ENCODE measurements at regions not wholly inside any gene's neighbourhood (a gene's known extent, or its start where the extent isn't known, plus 50 kb on each side); places are given as distances from the start of the nearest gene placed in this dataset.

GRCh38 chr3:182484682-182485081 is 308.6 kb upstream of the ATP11B start:
- peaks cover 0 to 4% (median under 1%) of the 10 kb centered on the region in 4 donors for H3K27me3 ChIP-seq (ENCODE audit: control insufficient read depth in 4 of 4, insufficient read depth in 4 of 4, low read length in 3 of 4)
- no peak for DNase-seq (ENCODE audit: low spot score)
- H3K4me1 ChIP-seq (ENCODE audit: control insufficient read depth in 4 of 4, insufficient read depth in 4 of 4, low read length in 3 of 4): no peaks in the 10 kb centered on the region
- no peak overlapping the region for H3K9ac ChIP-seq (ENCODE audit: low read depth in 1 of 2, low read length in 2 of 2)
- 76% methylated on average over 4 of the region's 4 CpGs for WGBS
- TF ChIP-seq YY1 (IDR thresholded peaks at IDR 0.05) (no peak), JUND (IDR thresholded peaks at IDR 0.05) (no peak), FOXA1 (IDR thresholded peaks at IDR 0.05) (no peak), MAX (IDR thresholded peaks at IDR 0.05) (no peak), CTCF (IDR thresholded peaks at IDR 0.05; ENCODE audit: low read depth, low read length, missing input control) (no peak), GABPA (IDR thresholded peaks at IDR 0.05 in 1 of 2, conservative IDR thresholded peaks at IDR 0.05 in 1 of 2) (no peak), TAF1 (conservative IDR thresholded peaks at IDR 0.05) (no peak), RAD21 (IDR thresholded peaks at IDR 0.05) (no peak), HNF4G (IDR thresholded peaks at IDR 0.05) (no peak), RXRA (IDR thresholded peaks at IDR 0.05) (no peak)
- TF ChIP-seq, protein P1, sequence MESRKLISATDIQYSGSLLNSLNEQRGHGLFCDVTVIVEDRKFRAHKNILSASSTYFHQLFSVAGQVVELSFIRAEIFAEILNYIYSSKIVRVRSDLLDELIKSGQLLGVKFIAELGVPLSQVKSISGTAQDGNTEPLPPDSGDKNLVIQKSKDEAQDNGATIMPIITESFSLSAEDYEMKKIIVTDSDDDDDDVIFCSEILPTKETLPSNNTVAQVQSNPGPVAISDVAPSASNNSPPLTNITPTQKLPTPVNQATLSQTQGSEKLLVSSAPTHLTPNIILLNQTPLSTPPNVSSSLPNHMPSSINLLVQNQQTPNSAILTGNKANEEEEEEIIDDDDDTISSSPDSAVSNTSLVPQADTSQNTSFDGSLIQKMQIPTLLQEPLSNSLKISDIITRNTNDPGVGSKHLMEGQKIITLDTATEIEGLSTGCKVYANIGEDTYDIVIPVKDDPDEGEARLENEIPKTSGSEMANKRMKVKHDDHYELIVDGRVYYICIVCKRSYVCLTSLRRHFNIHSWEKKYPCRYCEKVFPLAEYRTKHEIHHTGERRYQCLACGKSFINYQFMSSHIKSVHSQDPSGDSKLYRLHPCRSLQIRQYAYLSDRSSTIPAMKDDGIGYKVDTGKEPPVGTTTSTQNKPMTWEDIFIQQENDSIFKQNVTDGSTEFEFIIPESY (IDR thresholded peaks at IDR 0.05): no peak
- TF ChIP-seq, protein P2, sequence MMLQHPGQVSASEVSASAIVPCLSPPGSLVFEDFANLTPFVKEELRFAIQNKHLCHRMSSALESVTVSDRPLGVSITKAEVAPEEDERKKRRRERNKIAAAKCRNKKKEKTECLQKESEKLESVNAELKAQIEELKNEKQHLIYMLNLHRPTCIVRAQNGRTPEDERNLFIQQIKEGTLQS (IDR thresholded peaks at IDR 0.05): no peak
- H3K9me3 ChIP-seq (ENCODE audit: control insufficient read depth in 4 of 4, low read length in 3 of 4): no peaks in the 10 kb centered on the region
- no peak overlapping the region for H3K4me3 ChIP-seq (ENCODE audit: low read depth in 1 of 3, low read length in 3 of 3)
- H3K27ac ChIP-seq (ENCODE audit: low read depth in 1 of 2, low read length in 2 of 2): no peak overlapping the region
- no peaks in the 10 kb centered on the region for H3K36me3 ChIP-seq (ENCODE audit: control insufficient read depth in 4 of 4, insufficient read depth in 3 of 4, low read depth in 1 of 4, low read length in 3 of 4)

DNA sequence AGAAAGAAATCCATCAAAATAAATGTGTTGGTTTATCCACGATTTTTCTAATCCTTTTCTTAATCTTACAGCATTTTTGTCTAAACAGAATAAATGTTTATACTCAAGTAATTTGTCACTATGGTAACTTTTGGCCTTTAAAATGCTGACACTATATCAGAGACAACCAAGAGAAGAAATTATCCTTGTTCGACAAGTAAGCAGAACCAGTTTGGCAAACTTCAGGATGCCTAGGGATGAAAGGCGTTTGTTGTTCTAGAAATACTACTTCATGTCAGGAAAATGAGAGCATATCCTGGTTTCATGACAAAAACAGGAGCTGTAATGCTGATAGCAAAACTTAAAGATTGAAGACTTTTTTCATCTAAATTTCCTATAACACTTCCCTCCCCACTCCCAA is 308.0 kb upstream of the ATP11B start:
- DNase-seq (ENCODE audit: low spot score): no peak
- TF ChIP-seq NR2F2 (IDR thresholded peaks at IDR 0.05) (no peak), RXRA (IDR thresholded peaks at IDR 0.05) (no peak), EGR1 (IDR thresholded peaks at IDR 0.05; ENCODE audit: low read depth in 2 of 2) (no peak), RAD21 (IDR thresholded peaks at IDR 0.05) (no peak), GABPA (IDR thresholded peaks at IDR 0.05 in 1 of 2, conservative IDR thresholded peaks at IDR 0.05 in 1 of 2) (no peak), JUND (IDR thresholded peaks at IDR 0.05) (no peak), CTCF (IDR thresholded peaks at IDR 0.05; ENCODE audit: low read depth, low read length, missing input control) (no peak), FOXA2 (IDR thresholded peaks at IDR 0.05) (no peak), FOXA1 (IDR thresholded peaks at IDR 0.05) (no peak), TAF1 (conservative IDR thresholded peaks at IDR 0.05) (no peak)
- TF ChIP-seq, protein P1 (IDR thresholded peaks at IDR 0.05): no peak
- TF ChIP-seq, protein P3, sequence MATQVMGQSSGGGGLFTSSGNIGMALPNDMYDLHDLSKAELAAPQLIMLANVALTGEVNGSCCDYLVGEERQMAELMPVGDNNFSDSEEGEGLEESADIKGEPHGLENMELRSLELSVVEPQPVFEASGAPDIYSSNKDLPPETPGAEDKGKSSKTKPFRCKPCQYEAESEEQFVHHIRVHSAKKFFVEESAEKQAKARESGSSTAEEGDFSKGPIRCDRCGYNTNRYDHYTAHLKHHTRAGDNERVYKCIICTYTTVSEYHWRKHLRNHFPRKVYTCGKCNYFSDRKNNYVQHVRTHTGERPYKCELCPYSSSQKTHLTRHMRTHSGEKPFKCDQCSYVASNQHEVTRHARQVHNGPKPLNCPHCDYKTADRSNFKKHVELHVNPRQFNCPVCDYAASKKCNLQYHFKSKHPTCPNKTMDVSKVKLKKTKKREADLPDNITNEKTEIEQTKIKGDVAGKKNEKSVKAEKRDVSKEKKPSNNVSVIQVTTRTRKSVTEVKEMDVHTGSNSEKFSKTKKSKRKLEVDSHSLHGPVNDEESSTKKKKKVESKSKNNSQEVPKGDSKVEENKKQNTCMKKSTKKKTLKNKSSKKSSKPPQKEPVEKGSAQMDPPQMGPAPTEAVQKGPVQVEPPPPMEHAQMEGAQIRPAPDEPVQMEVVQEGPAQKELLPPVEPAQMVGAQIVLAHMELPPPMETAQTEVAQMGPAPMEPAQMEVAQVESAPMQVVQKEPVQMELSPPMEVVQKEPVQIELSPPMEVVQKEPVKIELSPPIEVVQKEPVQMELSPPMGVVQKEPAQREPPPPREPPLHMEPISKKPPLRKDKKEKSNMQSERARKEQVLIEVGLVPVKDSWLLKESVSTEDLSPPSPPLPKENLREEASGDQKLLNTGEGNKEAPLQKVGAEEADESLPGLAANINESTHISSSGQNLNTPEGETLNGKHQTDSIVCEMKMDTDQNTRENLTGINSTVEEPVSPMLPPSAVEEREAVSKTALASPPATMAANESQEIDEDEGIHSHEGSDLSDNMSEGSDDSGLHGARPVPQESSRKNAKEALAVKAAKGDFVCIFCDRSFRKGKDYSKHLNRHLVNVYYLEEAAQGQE (IDR thresholded peaks at IDR 0.05): no peak
- Histone ChIP-seq H3K36me3 (ENCODE audit: control insufficient read depth in 4 of 4, insufficient read depth in 3 of 4, low read depth in 1 of 4, low read length in 3 of 4) (no peaks in the 10 kb centered on the region), H3K4me1 (ENCODE audit: control insufficient read depth in 4 of 4, insufficient read depth in 4 of 4, low read length in 3 of 4) (no peaks in the 10 kb centered on the region), H3K27me3 (ENCODE audit: control insufficient read depth in 4 of 4, insufficient read depth in 4 of 4, low read length in 3 of 4) (peaks cover 0 to 4% (median under 1%) of the 10 kb centered on the region in 4 donors), H3K9ac (ENCODE audit: low read depth in 1 of 2, low read length in 2 of 2) (no peak overlapping the region), H3K27ac (ENCODE audit: low read depth in 1 of 2, low read length in 2 of 2) (no peak overlapping the region), H3K9me3 (ENCODE audit: control insufficient read depth in 4 of 4, low read length in 3 of 4) (no peaks in the 10 kb centered on the region), H3K4me3 (ENCODE audit: low read depth in 1 of 3, low read length in 3 of 3) (no peak overlapping the region)
- WGBS: 57% methylated on average over 3 of the region's 3 CpGs
